SK-N-SH (cell line): ENCODE measurements at regions not wholly inside any gene's neighbourhood (a gene's known extent, or its start where the extent isn't known, plus 50 kb on each side); places are given as distances from the start of the nearest gene placed in this dataset.

Experiments
- CTCF ChIA-PET: fragments of 300-600, 350-600 bp; formaldehyde crosslinking; extraction: SDS; loops from one replicate; lab custom pipeline; 2021; lab: Yijun Ruan, JAX
- POLR2A ChIA-PET: fragments of 350-600 bp; sonication (Branson Sonifier 250); formaldehyde crosslinking; extraction: SDS; loops from one replicate; lab custom pipeline; 2020; ENCODE audit warnings: antibody characterized with exemption, inconsistent platforms; lab: Yijun Ruan, JAX
- DNase-seq: peaks from one replicate; pipeline ENCODE4 v3.0.0; 2012
- H2AFZ ChIP-seq: fragments of 200-600 bp; sonication (generic); 2 replicates; pipeline ENCODE4 v1.8.1; 2016; ENCODE audit warnings: antibody characterized with exemption, mild to moderate bottlenecking, low read depth
- H3F3A ChIP-seq: fragments of 200-600 bp; sonication (generic); replicated peaks from 2 replicates; pipeline ENCODE3; 2016; ENCODE audit warnings: antibody characterized with exemption, mild to moderate bottlenecking; ENCODE audit not compliant: insufficient read depth
- H3K27ac ChIP-seq, 2 experiments: fragments of 200-500 bp in 1 of 2; fragments of 200-600 bp in 1 of 2; sonication (Bioruptor generic) in 1 of 2; sonication (generic), shearing (Covaris generic) in 1 of 2; 2 replicates each; pipeline versions ENCODE4 v1.5.1 to v1.6.1; 2014 to 2016; ENCODE audit warnings: low read depth in 2 of 2, inconsistent platforms in 1 of 2, low read length in 1 of 2, mild to moderate bottlenecking in 1 of 2, mixed read lengths in 1 of 2
- H3K27me3 ChIP-seq: fragments of 200-600 bp; sonication (generic), shearing (Covaris generic); 2 replicates; pipeline ENCODE4 v1.6.1; 2016; ENCODE audit warnings: mixed run types; ENCODE audit not compliant: insufficient read depth
- H3K36me3 ChIP-seq, 2 experiments: fragments of 200-500 bp in 1 of 2; fragments of 200-600 bp in 1 of 2; sonication (Bioruptor generic) in 1 of 2; sonication (generic) in 1 of 2; replicated peaks in 1 of 2; 2 replicates each; pipeline versions ENCODE3 to v1.5.1; 2014 to 2016; ENCODE audit warnings: low read length in 1 of 2, mild to moderate bottlenecking in 1 of 2; ENCODE audit not compliant: insufficient read depth in 2 of 2, control insufficient read depth in 1 of 2
- H3K4me1 ChIP-seq, 2 experiments: fragments of 200-500 bp in 1 of 2; fragments of 200-600 bp in 1 of 2; sonication (Bioruptor generic) in 1 of 2; sonication (generic), shearing (Covaris generic) in 1 of 2; 2 replicates each; pipeline versions ENCODE4 v1.5.1 to v1.6.1; 2014 to 2016; ENCODE audit warnings: low read depth in 1 of 2, low read length in 1 of 2, mixed run types in 1 of 2; ENCODE audit not compliant: insufficient read depth in 2 of 2, control insufficient read depth in 1 of 2
- H3K4me2 ChIP-seq: fragments of 200-600 bp; sonication (generic), shearing (Covaris generic); 2 replicates; pipeline ENCODE4 v1.6.1; 2017; ENCODE audit warnings: mixed run types
- H3K4me3 ChIP-seq, 2 experiments: fragments of 200-500 bp in 1 of 2; fragments of 200-600 bp in 1 of 2; sonication (Bioruptor generic) in 1 of 2; sonication (generic), shearing (Covaris generic) in 1 of 2; 2 replicates each; pipeline versions ENCODE4 v1.5.1 to v1.8.1; 2014 to 2016; ENCODE audit warnings: low read depth in 2 of 2, inconsistent platforms in 1 of 2, low read length in 1 of 2, mild to moderate bottlenecking in 1 of 2, mixed read lengths in 1 of 2, moderate library complexity in 1 of 2
- H3K79me2 ChIP-seq: fragments of 200-600 bp; sonication (generic); 2 replicates; pipeline ENCODE4 v1.8.1; 2017; ENCODE audit warnings: mild to moderate bottlenecking; ENCODE audit not compliant: insufficient read depth
- H3K9ac ChIP-seq: fragments of 200-600 bp; sonication (generic); 2 replicates; pipeline ENCODE4 v1.6.1; 2017; ENCODE audit warnings: mixed run types
- H3K9me2 ChIP-seq: fragments of 200-600 bp; sonication (generic); 2 replicates; pipeline ENCODE4 v1.6.1; 2017; ENCODE audit warnings: mixed run types
- H3K9me3 ChIP-seq: fragments of 200-600 bp; sonication (generic); 2 replicates; pipeline ENCODE4 v1.6.1; 2017; ENCODE audit warnings: mixed run types, mild to moderate bottlenecking, moderate library complexity
- H4K20me1 ChIP-seq: fragments of 200-600 bp; sonication (generic); 2 replicates; pipeline ENCODE4 v1.6.1; 2017; ENCODE audit warnings: mild to moderate bottlenecking, mixed run types; ENCODE audit not compliant: insufficient read depth
- CHD2 ChIP-seq: fragments of 150-350 bp; IDR thresholded peaks from 2 replicates; pipeline ENCODE4 v1.6.1; 2018; ENCODE audit warnings: low read length; ENCODE audit not compliant: partially characterized antibody
- CTCF ChIP-seq: fragments of 200-600 bp; sonication (generic); IDR thresholded peaks from 2 replicates; pipeline ENCODE4 v1.6.1; 2017; ENCODE audit warnings: antibody characterized with exemption, mild to moderate bottlenecking, moderate library complexity
- EP300 ChIP-seq, 2 experiments: IDR thresholded peaks; 2 replicates each; pipeline versions ENCODE4 v1.4.0 to v1.6.1; 2012; ENCODE audit warnings: borderline replicate concordance in 1 of 2, low read depth in 1 of 2, low read length in 1 of 2
- FOSL2 ChIP-seq: IDR thresholded peaks from 2 replicates; pipeline ENCODE4 v1.4.0; 2012; ENCODE audit warnings: low read depth, mild to moderate bottlenecking, moderate library complexity, borderline replicate concordance
- FOXJ3 ChIP-seq: sonication (generic); formaldehyde crosslinking; IDR thresholded peaks from 2 replicates; pipeline ENCODE4 v1.5.1; 2020; ENCODE audit warnings: mild to moderate bottlenecking, missing genetic modification reagents
- FOXM1 ChIP-seq: IDR thresholded peaks from 2 replicates; pipeline ENCODE4 v1.4.0; 2012; ENCODE audit warnings: low read depth, mild to moderate bottlenecking
- GATA2 ChIP-seq: sonication (generic); formaldehyde crosslinking; IDR thresholded peaks from 2 replicates; pipeline ENCODE4 v1.5.0; 2020; ENCODE audit warnings: mild to moderate bottlenecking, missing genetic modification reagents
- IRF3 ChIP-seq: fragments of 150-350 bp; IDR thresholded peaks from 2 replicates; pipeline ENCODE4 v1.6.1; 2016; ENCODE audit warnings: mild to moderate bottlenecking, low read depth, low read length
- JUND ChIP-seq: IDR thresholded peaks from 2 replicates; pipeline ENCODE4 v1.4.0; 2012
- MXI1 ChIP-seq: IDR thresholded peaks from 2 replicates; pipeline ENCODE4 v1.6.1; 2012; ENCODE audit warnings: mild to moderate bottlenecking, low read depth, low read length, improper control_type of control experiment
- PBX3 ChIP-seq: IDR thresholded peaks from 2 replicates; pipeline ENCODE4; 2012
- RXRA ChIP-seq: IDR thresholded peaks from 2 replicates; pipeline ENCODE4 v1.4.0; 2012; ENCODE audit warnings: low read depth, mild to moderate bottlenecking, borderline replicate concordance
- SIN3A ChIP-seq: IDR thresholded peaks from 2 replicates; pipeline ENCODE4 v1.6.1; 2012; ENCODE audit warnings: low read depth, mild to moderate bottlenecking, low read length, moderate library complexity, borderline replicate concordance
- SMC3 ChIP-seq: IDR thresholded peaks from 2 replicates; pipeline ENCODE4 v1.6.1; 2012; ENCODE audit warnings: low read depth, low read length, improper control_type of control experiment
- TEAD4 ChIP-seq: IDR thresholded peaks from 2 replicates; pipeline ENCODE4 v1.4.0; 2012; ENCODE audit warnings: mild to moderate bottlenecking, borderline replicate concordance; ENCODE audit not compliant: insufficient read depth
- USF1 ChIP-seq: IDR thresholded peaks from 2 replicates; pipeline ENCODE4 v1.4.0; 2012; ENCODE audit warnings: low read depth, borderline replicate concordance
- USF2 ChIP-seq: fragments of 150-350 bp; IDR thresholded peaks from 2 replicates; pipeline ENCODE4 v1.6.1; 2017; ENCODE audit warnings: antibody characterized with exemption, low read length, low read depth, borderline replicate concordance
- YY1 ChIP-seq: IDR thresholded peaks from 2 replicates; pipeline ENCODE4 v1.4.0; 2012; ENCODE audit warnings: low read depth, mild to moderate bottlenecking
- WGBS: methylation state at CpG from one replicate; pipeline ENCODE4 v1.1.6; 2017; ENCODE audit warnings: low lambda C conversion rate; 5-methylcytosine and 5-hydroxymethylcytosine counted together

GRCh38 chr2:9763356-9764152 lies 79.7 kb upstream of the TAF1B start:
- Histone ChIP-seq H3K27me3 (0 out of 2 replicates have a peak, but pooled peaks cover 3% of the 10 kb centered on the region), H3K4me2 (no peak overlapping the region), H4K20me1 (no peaks in the 10 kb centered on the region), H3K79me2 (no peaks in the 10 kb centered on the region), H3F3A (no peaks in the 10 kb centered on the region), H3K9me2 (no peaks in the 10 kb centered on the region), H3K9me3 (no peaks in the 10 kb centered on the region), H3K36me3 (no peaks in the 10 kb centered on the region), H3K4me3 (no peak overlapping the region), H3K27ac (no peak overlapping the region), H2AFZ (no peak overlapping the region), H3K9ac (no peak overlapping the region), H3K4me1 (peaks cover 0 to 14% of the 10 kb centered on the region in 2 experiments; a peak in 1 of 4 replicates)
- TF ChIP-seq MXI1 (no peak), JUND (no peak), USF1 (no peak), PBX3 (no peak)
- POLR2A ChIA-PET, result no interaction called here
- CTCF ChIA-PET, result interaction anchor here (9.4 kb wide), 1 partner anchor 7 kb away, joined by 101 read pairs; no protein-coding TSS in a partner anchor
- WGBS, result 84% methylated on average over 7 of the region's 7 CpGs
- DNase-seq, result no peak

- Histone ChIP-seq H3K4me3 (no peak overlapping the region), H3K79me2 (no peaks in the 10 kb centered on the region), H2AFZ (no peak overlapping the region), H3K27me3 (no peaks in the 10 kb centered on the region), H3K36me3 (no peaks in the 10 kb centered on the region), H3K4me2 (no peak overlapping the region)
- CTCF ChIA-PET, result no interaction called here
- POLR2A ChIA-PET, result no interaction called here
- TF ChIP-seq SIN3A, result no peak
- TF ChIP-seq SMC3, result no peak
- no peak for TF ChIP-seq EP300 (IDR thresholded peaks at IDR 0.05; ENCODE audit: borderline replicate concordance in 1 of 2, low read depth in 1 of 2, low read length in 1 of 2)
- no peak for TF ChIP-seq FOXJ3 (CRISPR knock-in tag)
- no peak for TF ChIP-seq GATA2 (CRISPR knock-in tag)
- TF ChIP-seq TEAD4, result no peak
- no peak for TF ChIP-seq IRF3
- TF ChIP-seq USF2, result no peak
- TF ChIP-seq CHD2, result no peak
- no peak for TF ChIP-seq FOSL2
- no peak for TF ChIP-seq USF1
- no peak for TF ChIP-seq MXI1
- no peak for TF ChIP-seq FOXM1
- TF ChIP-seq CTCF, result no peak
- no peak for TF ChIP-seq RXRA
- no peak for TF ChIP-seq YY1
- TF ChIP-seq, all 33 proteins: peak for 0
- H3F3A ChIP-seq, result no peaks in the 10 kb centered on the region
- H3K9me2 ChIP-seq, result no peaks in the 10 kb centered on the region
- no peak for DNase-seq
- H4K20me1 ChIP-seq, result no peaks in the 10 kb centered on the region
- H3K9me3 ChIP-seq, result no peaks in the 10 kb centered on the region
- peaks cover 0 to 15% of the 10 kb centered on the region in 2 experiments; a peak in 1 of 4 replicates for H3K4me1 ChIP-seq
- H3K27ac ChIP-seq, result no peak overlapping the region
- 79% methylated on average over 7 of the region's 7 CpGs for WGBS
- H3K9ac ChIP-seq, result no peak overlapping the region
Observed at GRCh38 chr2:9764153-9764778, 79.0 kb upstream of the TAF1B start.
